ENCODE measurements at regions not wholly inside any gene's neighbourhood (a gene's known extent, or its start where the extent isn't known, plus 50 kb on each side); places are given as distances from the start of the nearest gene placed in this dataset.
"Not testable (repeated sequence)": the region's sequence is repeated elsewhere in the genome, so short reads cannot be mapped to it uniquely, and the experiment has no call there.

DNA sequence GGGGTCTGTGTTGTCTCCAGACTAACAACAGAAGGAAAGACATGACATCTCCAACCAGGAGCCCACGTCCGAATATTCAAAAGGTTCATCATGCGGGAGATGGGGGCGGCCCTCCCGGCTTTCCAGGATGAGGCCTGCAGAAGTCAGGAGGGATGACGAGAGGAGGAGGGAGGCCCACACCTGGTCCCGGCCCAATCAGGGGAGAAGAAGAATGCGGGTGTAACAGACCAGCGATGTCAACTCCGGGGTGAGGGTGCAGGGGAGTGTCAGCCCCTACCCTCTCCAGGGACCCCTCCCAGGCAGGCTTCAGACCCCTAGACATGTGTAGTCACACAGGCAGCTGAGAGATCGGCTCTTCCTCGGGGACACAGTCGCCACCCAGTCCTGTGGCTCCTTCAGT, 275.3 kb upstream of the ZNF507 start:
- no peak overlapping the region for H3K4me2 ChIP-seq (ENCODE audit: low read length)
- no peaks in the 10 kb centered on the region for H3K9me3 ChIP-seq (ENCODE audit: control insufficient read depth, insufficient read depth, low read length)
- no peak overlapping the region for H3K27ac ChIP-seq (ENCODE audit: low read depth, low read length)
- no peaks in the 10 kb centered on the region for H3K27me3 ChIP-seq (ENCODE audit: control insufficient read depth, low read length)
- no peaks in the 10 kb centered on the region for H3K36me3 ChIP-seq (ENCODE audit: control insufficient read depth, low read length)
- H3K9me2 ChIP-seq (replicated peaks; ENCODE audit: control insufficient read depth, low read length), result no peaks in the 10 kb centered on the region
- no peaks in the 10 kb centered on the region for H3F3A ChIP-seq (ENCODE audit: control insufficient read depth, insufficient read depth)
- no peaks in the 10 kb centered on the region for H4K20me1 ChIP-seq (ENCODE audit: control insufficient read depth, insufficient read depth, low read depth, low read length)
- TF ChIP-seq EZH2phosphoT487 (IDR thresholded peaks at IDR 0.05; ENCODE audit: borderline replicate concordance, low read length), result no peak
- TF ChIP-seq, protein P1, sequence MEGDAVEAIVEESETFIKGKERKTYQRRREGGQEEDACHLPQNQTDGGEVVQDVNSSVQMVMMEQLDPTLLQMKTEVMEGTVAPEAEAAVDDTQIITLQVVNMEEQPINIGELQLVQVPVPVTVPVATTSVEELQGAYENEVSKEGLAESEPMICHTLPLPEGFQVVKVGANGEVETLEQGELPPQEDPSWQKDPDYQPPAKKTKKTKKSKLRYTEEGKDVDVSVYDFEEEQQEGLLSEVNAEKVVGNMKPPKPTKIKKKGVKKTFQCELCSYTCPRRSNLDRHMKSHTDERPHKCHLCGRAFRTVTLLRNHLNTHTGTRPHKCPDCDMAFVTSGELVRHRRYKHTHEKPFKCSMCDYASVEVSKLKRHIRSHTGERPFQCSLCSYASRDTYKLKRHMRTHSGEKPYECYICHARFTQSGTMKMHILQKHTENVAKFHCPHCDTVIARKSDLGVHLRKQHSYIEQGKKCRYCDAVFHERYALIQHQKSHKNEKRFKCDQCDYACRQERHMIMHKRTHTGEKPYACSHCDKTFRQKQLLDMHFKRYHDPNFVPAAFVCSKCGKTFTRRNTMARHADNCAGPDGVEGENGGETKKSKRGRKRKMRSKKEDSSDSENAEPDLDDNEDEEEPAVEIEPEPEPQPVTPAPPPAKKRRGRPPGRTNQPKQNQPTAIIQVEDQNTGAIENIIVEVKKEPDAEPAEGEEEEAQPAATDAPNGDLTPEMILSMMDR (IDR thresholded peaks at IDR 0.05; ENCODE audit: low read depth, low read length, poor library complexity, severe bottlenecking), result no peak
- no peak overlapping the region for H3K4me3 ChIP-seq (ENCODE audit: low read length)
- no peaks in the 10 kb centered on the region for H3K4me1 ChIP-seq (ENCODE audit: control insufficient read depth, low read length)
- H3K79me2 ChIP-seq (ENCODE audit: control insufficient read depth, low read length), result no peaks in the 10 kb centered on the region

DNA sequence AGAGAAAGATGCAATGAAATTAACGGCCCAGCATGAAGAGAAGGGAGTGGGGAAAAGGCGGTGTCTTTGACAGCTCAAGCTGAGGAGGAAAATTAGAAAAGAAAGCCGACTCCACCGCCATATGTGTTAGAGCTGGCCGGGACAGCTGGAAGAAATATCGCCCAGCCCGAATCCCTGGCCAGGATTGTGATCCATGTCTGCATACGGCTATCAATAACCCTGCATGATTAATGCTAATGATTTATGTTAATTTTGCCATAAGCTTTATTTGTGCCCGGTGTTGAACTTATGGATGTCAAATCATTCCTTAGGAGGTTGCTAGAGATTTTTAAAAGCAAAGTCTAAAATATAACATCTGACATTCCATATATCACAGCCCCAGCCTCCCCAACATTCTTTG, 263.4 kb upstream of the ZNF507 start:
- Histone ChIP-seq H3K27ac (ENCODE audit: low read depth, low read length) (no peak overlapping the region), H3K9me2 (replicated peaks; ENCODE audit: control insufficient read depth, low read length) (no peaks in the 10 kb centered on the region), H4K20me1 (ENCODE audit: control insufficient read depth, insufficient read depth, low read depth, low read length) (no peaks in the 10 kb centered on the region), H3K79me2 (ENCODE audit: control insufficient read depth, low read length) (no peaks in the 10 kb centered on the region), H3K4me1 (ENCODE audit: control insufficient read depth, low read length) (no peaks in the 10 kb centered on the region), H3K4me2 (ENCODE audit: low read length) (no peak overlapping the region), H3K4me3 (ENCODE audit: low read length) (no peak overlapping the region), H3K9me3 (ENCODE audit: control insufficient read depth, insufficient read depth, low read length) (no peaks in the 10 kb centered on the region), H3K36me3 (ENCODE audit: control insufficient read depth, low read length) (no peaks in the 10 kb centered on the region), H3F3A (ENCODE audit: control insufficient read depth, insufficient read depth) (no peaks in the 10 kb centered on the region), H3K27me3 (ENCODE audit: control insufficient read depth, low read length) (no peaks in the 10 kb centered on the region)
- TF ChIP-seq EZH2phosphoT487 (IDR thresholded peaks at IDR 0.05; ENCODE audit: borderline replicate concordance, low read length), result no peak
- TF ChIP-seq, protein P1 (IDR thresholded peaks at IDR 0.05; ENCODE audit: low read depth, low read length, poor library complexity, severe bottlenecking), result no peak

DNA sequence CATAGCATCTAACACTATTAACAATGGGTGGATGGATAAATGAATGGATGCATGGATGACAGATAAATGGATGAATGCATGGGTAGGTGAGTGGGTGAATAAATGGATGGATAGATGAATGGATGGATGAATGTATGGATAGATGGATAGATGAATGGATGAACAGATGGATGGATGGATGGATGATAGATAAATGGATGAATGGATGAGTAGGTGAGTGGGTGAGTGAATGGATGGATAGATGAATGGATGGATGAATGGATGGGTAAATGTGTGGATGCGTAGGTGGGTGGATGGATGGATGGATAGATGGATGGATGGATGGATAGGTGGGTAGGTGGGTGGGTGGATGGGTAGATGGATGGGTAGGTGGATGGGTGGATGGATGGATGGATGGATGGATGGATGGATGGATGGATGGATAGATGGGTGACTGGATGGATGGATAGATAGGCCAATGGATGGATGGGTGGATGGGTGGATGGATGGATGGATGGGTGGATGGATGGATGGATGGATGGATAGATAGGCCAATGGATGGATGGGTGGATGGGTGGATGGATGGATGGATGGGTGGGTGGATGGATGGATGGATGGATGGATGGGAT, 260.6 kb upstream of the ZNF507 start:
- not testable (repeated sequence) for H4K20me1 ChIP-seq (ENCODE audit: control insufficient read depth, insufficient read depth, low read depth, low read length); H3K4me2 ChIP-seq (ENCODE audit: low read length)

DNA sequence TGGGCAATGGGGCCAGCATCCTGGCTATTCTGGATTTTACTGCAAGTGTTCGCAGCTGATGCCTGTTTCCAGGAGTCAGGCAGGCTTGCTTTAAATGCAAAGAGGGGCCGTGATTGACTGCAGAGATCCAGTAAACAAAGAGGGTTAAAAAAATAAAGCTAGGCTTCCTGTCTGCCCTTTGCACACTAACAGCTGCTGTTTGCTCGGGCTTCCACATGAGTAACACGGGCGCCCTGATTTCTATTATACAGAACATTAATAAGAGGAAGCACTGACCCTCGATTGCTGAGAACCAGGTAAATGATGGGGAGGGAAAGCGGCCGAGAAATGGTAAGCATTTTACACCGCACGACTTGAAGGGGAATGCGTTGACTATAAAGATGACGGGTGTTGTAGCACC, 254.2 kb upstream of the ZNF507 start:
- no peaks in the 10 kb centered on the region for H3K9me2 ChIP-seq (replicated peaks; ENCODE audit: control insufficient read depth, low read length)
- H3F3A ChIP-seq (ENCODE audit: control insufficient read depth, insufficient read depth), result no peaks in the 10 kb centered on the region
- H3K4me2 ChIP-seq (ENCODE audit: low read length), result no peak overlapping the region
- TF ChIP-seq, protein P1 (IDR thresholded peaks at IDR 0.05; ENCODE audit: low read depth, low read length, poor library complexity, severe bottlenecking), result no peak
- no peak for TF ChIP-seq EZH2phosphoT487 (IDR thresholded peaks at IDR 0.05; ENCODE audit: borderline replicate concordance, low read length)
- H3K79me2 ChIP-seq (ENCODE audit: control insufficient read depth, low read length), result no peaks in the 10 kb centered on the region
- no peaks in the 10 kb centered on the region for H3K36me3 ChIP-seq (ENCODE audit: control insufficient read depth, low read length)
- H3K4me1 ChIP-seq (ENCODE audit: control insufficient read depth, low read length), result no peaks in the 10 kb centered on the region
- no peak overlapping the region for H3K27ac ChIP-seq (ENCODE audit: low read depth, low read length)
- no peaks in the 10 kb centered on the region for H4K20me1 ChIP-seq (ENCODE audit: control insufficient read depth, insufficient read depth, low read depth, low read length)
- no peaks in the 10 kb centered on the region for H3K27me3 ChIP-seq (ENCODE audit: control insufficient read depth, low read length)
- H3K9me3 ChIP-seq (ENCODE audit: control insufficient read depth, insufficient read depth, low read length), result no peaks in the 10 kb centered on the region
- H3K4me3 ChIP-seq (ENCODE audit: low read length), result no peak overlapping the region

More for the DNA sequence above, 260.6 kb upstream of the ZNF507 start:
- not testable (repeated sequence) for H3K4me1 ChIP-seq (ENCODE audit: control insufficient read depth, low read length); H3K4me3 ChIP-seq (ENCODE audit: low read length); H3K9me3 ChIP-seq (ENCODE audit: control insufficient read depth, insufficient read depth, low read length); H3K27me3 ChIP-seq (ENCODE audit: control insufficient read depth, low read length); H3F3A ChIP-seq (ENCODE audit: control insufficient read depth, insufficient read depth); H3K36me3 ChIP-seq (ENCODE audit: control insufficient read depth, low read length); H3K9me2 ChIP-seq (replicated peaks; ENCODE audit: control insufficient read depth, low read length); H3K79me2 ChIP-seq (ENCODE audit: control insufficient read depth, low read length); H3K27ac ChIP-seq (ENCODE audit: low read depth, low read length)
